Panc1 (cell line): ENCODE measurements at regions not wholly inside any gene's neighbourhood (a gene's known extent, or its start where the extent isn't known, plus 50 kb on each side); places are given as distances from the start of the nearest gene placed in this dataset.

Experiments used
- ATAC-seq: fragments of 200-7000 bp; cut with Tn5 transposase; 2 replicates; pipeline ENCODE4 v1.9.1; 2020; ENCODE audit warnings: mild to moderate bottlenecking, moderate library complexity
- BruUV-seq: library from RNA; stranded (reverse); fragments of 400-500 nt; replicated peaks from 2 replicates; lab custom pipeline; 2021; lab: Mats Ljungman, UMichigan
- CTCF ChIA-PET: fragments of 300-600 bp; sonication (Branson Sonifier 250); formaldehyde crosslinking; loops from one replicate; lab custom pipeline; 2022; ENCODE audit warnings: antibody characterized with exemption; lab: Charles Lee
- POLR2A ChIA-PET: fragments of 300-600 bp; sonication (Branson Sonifier 250); formaldehyde crosslinking; loops from one replicate; lab custom pipeline; 2022; ENCODE audit warnings: antibody characterized with exemption; lab: Charles Lee
- DNase-seq: peaks from one replicate; pipeline ENCODE4 v3.0.0-alpha.2; 2010; ENCODE audit warnings: low read depth, low spot score
- H3K27ac ChIP-seq: 2 replicates; pipeline ENCODE4 v1.5.1; 2011; ENCODE audit warnings: mild to moderate bottlenecking, low read length, inconsistent platforms
- H3K27me3 ChIP-seq: fragments of 200-500 bp; sonication (Bioruptor generic); 2 replicates; pipeline ENCODE4 v1.6.0; 2014; ENCODE audit warnings: low read length, inconsistent platforms; ENCODE audit not compliant: control insufficient read depth, insufficient read depth
- H3K36me3 ChIP-seq: fragments of 200-500 bp; sonication (Bioruptor generic); 2 replicates; pipeline ENCODE4 v1.5.1; 2014; ENCODE audit warnings: inconsistent platforms, mild to moderate bottlenecking, low read length, moderate library complexity; ENCODE audit not compliant: control insufficient read depth, insufficient read depth
- H3K4me1 ChIP-seq: 2 replicates; pipeline ENCODE4 v1.5.1; 2011; ENCODE audit warnings: inconsistent platforms, mild to moderate bottlenecking, low read length, moderate library complexity; ENCODE audit not compliant: control insufficient read depth, insufficient read depth
- H3K4me3 ChIP-seq, 2 experiments: 2 replicates each; pipeline ENCODE4 v1.5.1; 2011 to 2012; ENCODE audit warnings: low read depth in 2 of 2, low read length in 2 of 2, mild to moderate bottlenecking in 2 of 2, inconsistent platforms in 1 of 2, moderate library complexity in 1 of 2
- H3K9me3 ChIP-seq: fragments of 200-500 bp; sonication (Bioruptor generic); 2 replicates; pipeline ENCODE4 v1.5.1; 2014; ENCODE audit warnings: low read depth, mild to moderate bottlenecking, inconsistent platforms, low read length, moderate library complexity; ENCODE audit not compliant: control insufficient read depth, insufficient read depth
- CTCF ChIP-seq: fragments of 450-650 bp; IDR thresholded peaks from 2 replicates; pipeline ENCODE4 v1.5.1; 2017; ENCODE audit warnings: mild to moderate bottlenecking
- POLR2AphosphoS5 ChIP-seq: IDR thresholded peaks from 2 replicates; pipeline ENCODE4 v1.6.1; 2012; ENCODE audit warnings: mild to moderate bottlenecking, low read depth, low read length, moderate library complexity
- REST ChIP-seq, 2 experiments: IDR thresholded peaks; 2 replicates each; pipeline ENCODE4 v1.6.1; 2011 to 2012; ENCODE audit warnings: low read depth in 2 of 2, control low read depth in 1 of 2, low read length in 1 of 2, mild to moderate bottlenecking in 1 of 2, moderate library complexity in 1 of 2; ENCODE audit not compliant: insufficient read depth in 1 of 2
- SIN3A ChIP-seq: IDR thresholded peaks from 2 replicates; pipeline ENCODE4 v1.6.1; 2012; ENCODE audit warnings: low read depth, mild to moderate bottlenecking, low read length, moderate library complexity, borderline replicate concordance; ENCODE audit not compliant: insufficient read depth
- TCF7L2 ChIP-seq: IDR thresholded peaks from 2 replicates; pipeline ENCODE4 v1.6.1; 2011; ENCODE audit warnings: mild to moderate bottlenecking, low read depth, low read length, inconsistent platforms
- in situ Hi-C: cut with HindIII; loops from 2 replicates; pipeline ENCODE4 v1.10.0; 2016; ENCODE audit warnings: low sequenced_read_pairs, low pct_unique_long_range_greater_than_20kb
- intact Hi-C: fragments of 100-400 bp; cut with micrococcal nuclease; formaldehyde crosslinking; loops from one replicate; pipeline ENCODE4 v1.10.0; 2022; ENCODE audit not compliant: unreplicated experiment

- Histone ChIP-seq H3K36me3 (no peaks in the 10 kb centered on the region), H3K4me1 (no peaks in the 10 kb centered on the region), H3K4me3 (no peak overlapping the region), H3K27me3 (no peaks in the 10 kb centered on the region), H3K9me3 (no peaks in the 10 kb centered on the region), H3K27ac (no peak overlapping the region)
- ChIA-PET CTCF (no interaction called here), POLR2A (no interaction called here)
- intact Hi-C loops (no loop called here), in situ Hi-C loops (no loop called here)
- TF ChIP-seq SIN3A (no peak), REST (IDR thresholded peaks at IDR 0.05; ENCODE audit: insufficient read depth in 1 of 2, low read depth in 2 of 2, low read length in 1 of 2) (no peak), TCF7L2 (no peak), POLR2AphosphoS5 (no peak), CTCF (no peak)
- no peak for ATAC-seq
- no TSS peak for BruUV-seq
- no peak for DNase-seq
Observed at GRCh38 chr14:89534902-89535685, 118.1 kb upstream of the FOXN3 start.

GRCh38 chr14:89533766-89534165, 116.7 kb upstream of the FOXN3 start:
- Histone ChIP-seq H3K27me3 (no peaks in the 10 kb centered on the region), H3K27ac (no peak overlapping the region), H3K4me1 (no peaks in the 10 kb centered on the region), H3K4me3 (no peak overlapping the region), H3K9me3 (no peaks in the 10 kb centered on the region), H3K36me3 (no peaks in the 10 kb centered on the region)
- ChIA-PET CTCF (no interaction called here), POLR2A (no interaction called here)
- no peak for ATAC-seq
- BruUV-seq, result no TSS peak
- no peak for TF ChIP-seq SIN3A
- TF ChIP-seq CTCF, result no peak
- no peak for TF ChIP-seq REST (IDR thresholded peaks at IDR 0.05; ENCODE audit: insufficient read depth in 1 of 2, low read depth in 2 of 2, low read length in 1 of 2)
- no peak for DNase-seq
- in situ Hi-C loops (no loop called here), intact Hi-C loops (no loop called here)
